NCI-H1092 treated with DMSO at 0.1 percent for 48 hours (cell line): ENCODE measurements at regions not wholly inside any gene's neighbourhood (a gene's known extent, or its start where the extent isn't known, plus 50 kb on each side); places are given as distances from the start of the nearest gene placed in this dataset.
"Not testable (repeated sequence)": the region's sequence is repeated elsewhere in the genome, so short reads cannot be mapped to it uniquely, and the experiment has no call there.

ENCODE experiments used
- DNase-seq: peaks from one replicate; lab custom pipeline; 2025; lab: John Stamatoyannopoulos, UW

DNA sequence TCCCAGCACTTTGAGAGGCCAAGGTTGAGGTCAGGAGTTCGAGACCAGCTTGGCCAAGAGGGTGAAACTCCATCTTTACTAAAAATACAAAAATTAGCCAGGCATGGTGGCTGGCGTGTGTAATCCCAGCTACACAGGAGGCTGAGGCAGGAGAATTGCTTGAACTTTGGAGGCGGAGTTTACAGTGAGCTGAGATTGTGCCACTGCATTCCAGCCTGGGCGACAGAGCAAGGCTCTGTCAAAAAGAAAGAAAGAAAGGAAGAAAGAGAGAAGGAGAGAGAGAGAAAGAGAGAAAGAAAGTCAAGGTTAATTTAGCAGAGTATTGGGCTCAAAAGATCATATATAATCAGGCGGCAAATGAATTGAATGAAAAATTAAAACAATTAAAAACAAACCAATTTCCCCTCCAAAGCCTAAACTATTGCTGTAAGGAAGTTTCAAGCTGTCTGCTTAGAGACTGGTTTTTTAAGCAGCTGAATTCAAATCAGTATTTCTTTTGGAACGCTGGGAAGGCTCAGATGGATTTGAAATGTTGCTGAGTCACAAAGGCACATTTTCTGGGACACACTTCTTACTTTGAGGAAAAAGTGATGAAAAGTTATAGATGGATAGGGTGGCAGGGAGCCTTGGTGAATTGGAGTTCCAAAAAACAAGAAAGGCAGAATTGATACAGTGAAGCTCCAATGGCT is 81.3 kb upstream of the BHLHE40 start:
- no peak for DNase-seq

DNA sequence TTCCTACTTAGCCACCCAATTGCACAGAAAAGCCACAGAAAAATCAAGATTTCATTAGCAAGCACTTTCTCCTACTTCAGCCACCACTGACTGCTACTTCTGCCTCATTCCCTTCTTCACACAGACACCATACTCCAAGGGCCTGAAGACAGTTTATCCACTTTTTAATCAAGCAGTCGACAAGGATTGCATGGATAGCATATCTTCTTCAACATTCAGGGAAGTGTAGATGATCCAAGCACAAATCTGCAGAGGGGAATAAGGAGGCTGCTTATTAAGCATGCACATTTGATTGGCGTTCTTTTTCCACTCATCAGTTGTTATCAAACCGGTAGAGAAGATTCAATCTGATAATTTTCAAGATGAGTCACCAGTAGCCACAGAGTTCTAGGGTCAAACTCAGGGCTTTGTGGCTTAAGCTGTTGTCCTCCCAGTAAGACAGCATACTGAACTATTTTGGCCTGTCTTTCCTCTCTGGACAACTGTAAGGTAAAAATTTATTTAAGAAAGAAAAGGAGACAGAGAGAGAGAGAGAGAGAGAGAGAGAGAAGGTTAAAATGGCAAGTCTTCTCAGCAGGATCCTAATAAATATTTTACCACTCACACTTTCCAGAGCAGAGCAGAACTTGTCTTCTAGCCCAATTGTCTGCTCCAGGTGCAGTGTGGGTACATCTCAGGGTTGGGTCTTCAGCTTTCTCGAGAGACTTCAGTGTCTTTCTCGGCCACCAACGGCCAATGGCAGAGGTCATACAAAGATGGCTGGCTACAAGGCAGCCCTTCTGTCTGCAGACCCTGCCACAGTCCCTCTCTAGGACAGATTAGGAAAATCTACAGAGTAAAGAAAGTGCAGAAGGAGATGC is 80.6 kb upstream of the BHLHE40 start:
- no peak for DNase-seq

GRCh38 chr3:4899710-4900109 is 79.5 kb upstream of the BHLHE40 start:
- DNase-seq, result no peak

DNA sequence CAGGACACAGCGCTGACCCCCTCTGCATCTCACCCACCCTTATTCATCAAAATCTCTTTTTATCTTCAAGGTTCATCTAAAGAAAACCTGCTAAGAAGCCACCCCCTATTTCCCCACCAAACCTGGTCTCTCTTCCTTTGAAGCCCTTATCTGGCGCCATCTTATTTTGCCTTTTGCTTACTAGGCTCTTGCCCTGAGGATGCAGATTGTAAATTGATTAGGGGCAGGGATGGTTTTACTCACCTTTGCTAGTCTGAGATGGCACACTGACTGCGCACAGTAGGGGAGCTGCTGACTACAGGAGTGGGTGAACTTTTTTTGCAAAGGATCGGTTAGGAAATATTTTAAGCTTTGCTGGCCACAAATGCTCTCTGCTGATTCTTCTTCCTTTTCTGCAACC is 78.9 kb upstream of the BHLHE40 start:
- DNase-seq, result no peak

DNA sequence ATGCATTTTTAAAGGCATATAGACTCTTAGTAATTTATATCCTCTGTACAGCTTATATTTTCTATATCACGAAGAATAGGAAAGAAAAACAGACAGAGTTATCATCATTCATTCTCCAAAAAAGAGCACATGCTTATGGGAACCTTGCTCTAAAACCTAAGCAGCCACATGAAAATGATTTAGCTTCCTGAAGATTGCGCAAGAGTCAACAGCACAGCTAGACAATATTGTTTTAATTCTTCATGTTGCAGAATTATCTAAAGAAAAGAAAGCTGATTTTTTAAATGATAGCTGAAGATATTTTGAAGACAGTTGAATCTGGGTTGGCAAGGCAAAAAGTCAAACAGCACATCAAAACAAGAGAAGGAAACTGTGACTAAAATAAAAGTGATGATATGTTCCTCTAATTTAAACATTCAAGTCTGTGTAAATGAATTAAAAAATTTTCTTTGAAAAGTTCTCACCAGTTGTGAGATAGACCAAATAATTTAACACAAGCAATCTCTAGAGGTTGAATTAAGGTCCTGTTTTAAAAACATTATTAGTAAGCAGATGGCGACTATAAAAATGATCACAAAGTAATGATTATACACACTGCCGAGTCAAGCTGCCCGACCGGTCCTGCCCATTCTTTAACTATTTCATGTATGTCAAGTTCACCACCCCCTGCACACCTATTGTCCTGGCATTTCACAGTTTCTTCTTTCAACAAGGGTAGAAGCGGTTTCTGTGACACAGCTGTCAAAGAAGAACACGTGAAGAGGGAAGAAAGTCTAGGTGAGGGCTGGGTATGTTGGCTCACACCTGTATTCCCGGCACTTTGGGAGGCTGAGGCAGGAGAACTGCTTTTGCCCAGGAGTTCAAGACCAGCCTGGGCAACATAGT is 74.2 kb upstream of the BHLHE40 start:
- no peak for DNase-seq

DNA sequence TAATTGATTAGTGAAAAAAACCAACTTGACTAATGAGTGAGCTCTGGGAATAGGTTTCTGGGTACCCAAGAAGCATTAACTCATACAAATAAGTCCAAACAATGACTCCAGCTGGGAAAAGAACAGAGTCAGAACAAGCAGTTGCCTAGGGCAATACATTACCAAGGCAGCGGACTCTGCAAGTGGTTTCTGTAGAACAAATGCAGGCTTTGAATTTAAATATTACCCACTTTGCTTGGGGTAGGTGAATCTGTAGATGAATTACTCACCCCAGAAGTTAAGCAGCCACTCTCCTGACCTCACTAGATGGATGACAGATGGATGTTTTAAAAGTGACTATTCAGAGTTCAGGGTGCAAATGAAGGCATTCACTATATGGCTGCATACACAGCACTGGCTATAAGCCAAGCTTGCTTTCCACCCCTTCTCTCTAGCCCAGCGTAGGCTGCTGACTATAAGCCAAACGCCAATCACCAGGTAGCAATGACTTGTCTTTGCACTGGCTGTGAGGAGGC is 73.1 kb upstream of the BHLHE40 start:
- peak; percentile 22 for DNase-seq

DNA sequence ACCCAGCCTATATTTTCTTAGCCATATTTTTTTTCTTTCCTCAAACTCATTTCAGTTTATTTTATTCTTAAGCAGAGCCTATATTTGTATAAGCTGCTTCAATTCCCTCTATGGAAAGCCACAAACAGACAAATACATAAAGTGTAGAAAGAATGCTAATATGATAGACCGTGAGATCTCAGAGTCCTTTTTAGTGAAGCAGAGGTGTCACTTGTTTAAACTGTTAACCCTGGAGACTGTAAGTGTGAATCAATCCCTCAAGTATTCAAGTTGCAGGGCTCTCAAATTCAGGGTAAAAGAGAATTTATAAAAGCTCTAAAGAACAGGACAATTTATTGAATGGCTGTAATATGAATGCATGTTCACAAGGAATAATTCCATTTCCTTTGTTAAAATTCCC is 72.2 kb upstream of the BHLHE40 start:
- no peak for DNase-seq

- DNase-seq, result no peak
Measured at GRCh38 chr3:4907643-4908432, 71.4 kb upstream of the BHLHE40 start.

DNA sequence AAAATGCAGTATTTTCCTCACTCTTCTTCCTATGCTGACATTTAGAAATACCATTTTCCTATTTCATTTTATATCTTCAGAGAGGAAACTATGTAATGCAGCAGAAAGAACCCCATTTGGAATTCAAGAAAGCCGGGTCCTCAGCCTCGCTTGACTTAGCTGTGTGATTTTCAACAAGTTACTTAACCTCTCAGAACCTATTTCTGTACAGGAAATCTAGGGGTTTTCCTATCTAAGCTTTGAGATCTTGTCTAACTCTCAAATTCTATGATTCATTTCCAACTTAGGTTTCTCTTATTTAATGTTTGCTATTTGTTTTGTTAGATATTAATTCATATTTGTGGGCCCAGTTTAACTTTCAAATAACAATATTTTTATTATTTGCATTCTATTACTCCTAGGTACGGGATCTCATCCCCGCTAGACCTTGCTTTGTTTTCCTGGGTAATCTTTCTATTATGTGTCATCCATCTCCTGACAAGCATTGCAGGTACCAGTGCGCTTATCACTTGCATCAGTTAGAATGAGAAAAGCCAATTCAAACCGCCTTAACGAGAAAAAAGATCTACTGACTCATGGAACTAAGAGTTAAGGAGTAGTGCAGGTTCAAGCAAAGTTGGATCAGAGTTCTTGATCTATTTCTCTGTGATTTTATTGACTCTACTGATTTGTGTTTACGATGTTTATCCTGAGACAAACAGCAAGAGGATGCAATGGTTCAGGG is 70.6 kb upstream of the BHLHE40 start:
- DNase-seq, result no peak

DNA sequence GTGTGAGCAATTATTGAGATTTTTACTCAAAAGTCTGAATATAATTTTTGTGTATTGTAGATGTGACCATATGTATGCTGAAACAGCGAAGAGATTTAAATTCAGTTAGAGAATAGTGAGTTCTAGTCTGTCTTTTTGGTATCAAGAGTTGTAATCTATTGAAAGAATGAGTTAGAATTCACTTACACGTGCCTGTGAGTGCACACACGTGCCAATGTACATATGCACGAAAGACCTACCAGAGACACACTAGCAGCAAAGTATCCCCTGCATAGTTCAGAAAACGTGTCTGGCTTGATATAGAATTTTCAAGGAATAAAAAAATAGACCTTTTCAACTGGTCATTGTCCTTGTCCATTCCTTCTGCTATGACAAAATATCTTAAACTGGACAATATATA is 64.8 kb upstream of the BHLHE40 start:
- no peak for DNase-seq

- not testable (repeated sequence) for DNase-seq
Measured at GRCh38 chr3:4921589-4921988, 57.6 kb upstream of the BHLHE40 start.

- no peak for DNase-seq
Measured at GRCh38 chr3:4926892-4927291, 52.3 kb upstream of the BHLHE40 start.

- no peak for DNase-seq
Measured at GRCh38 chr3:4928277-4928789, 50.9 kb upstream of the BHLHE40 start.
